DMS53 (cell line): ENCODE measurements at regions not wholly inside any gene's neighbourhood (a gene's known extent, or its start where the extent isn't known, plus 50 kb on each side); places are given as distances from the start of the nearest gene placed in this dataset.

Experiments
- DNase-seq: peaks from one replicate; lab custom pipeline; 2025; lab: John Stamatoyannopoulos, UW

- DNase-seq = peak; percentile 34
These were observed 373.6 kb upstream of the DDI1 start for GRCh38 chr11:103662880-103663279.

- DNase-seq = no peak
These were observed 367.6 kb upstream of the DDI1 start for GRCh38 chr11:103668859-103669258.

GRCh38 chr11:103671143-103671651 lies 365.2 kb upstream of the DDI1 start:
- peak; percentile 32 for DNase-seq

GRCh38 chr11:103673773-103674172 lies 362.7 kb upstream of the DDI1 start:
- DNase-seq = no peak

- no peak for DNase-seq
These were observed 360.0 kb upstream of the DDI1 start for GRCh38 chr11:103676413-103676812.

- no peak for DNase-seq
These were observed 355.6 kb upstream of the DDI1 start for GRCh38 chr11:103680826-103681225.

GRCh38 chr11:103681855-103682254 lies 354.6 kb upstream of the DDI1 start:
- no peak for DNase-seq

GRCh38 chr11:103682318-103683184 lies 353.9 kb upstream of the DDI1 start:
- peak; percentile 89 for DNase-seq

- no peak for DNase-seq
These were observed 352.9 kb upstream of the DDI1 start for GRCh38 chr11:103683576-103683975.

- DNase-seq = no peak
These were observed 347.5 kb upstream of the DDI1 start for GRCh38 chr11:103688924-103689323.

- no peak for DNase-seq
These were observed 346.1 kb upstream of the DDI1 start for GRCh38 chr11:103690356-103690755.

- no peak for DNase-seq
These were observed 340.3 kb upstream of the DDI1 start for GRCh38 chr11:103696123-103696522.

- peak; percentile 35 for DNase-seq
These were observed 337.2 kb upstream of the DDI1 start for GRCh38 chr11:103699216-103699615.

- DNase-seq = no peak
These were observed 336.8 kb upstream of the DDI1 start for GRCh38 chr11:103699656-103700055.

GRCh38 chr11:103700622-103701021 lies 335.8 kb upstream of the DDI1 start:
- no peak for DNase-seq

GRCh38 chr11:103703437-103703836 lies 333.0 kb upstream of the DDI1 start:
- no peak for DNase-seq

- DNase-seq = no peak
These were observed 332.5 kb upstream of the DDI1 start for GRCh38 chr11:103703954-103704353.

GRCh38 chr11:103705642-103706041 lies 330.8 kb upstream of the DDI1 start:
- DNase-seq = no peak

- no peak for DNase-seq
These were observed 327.1 kb upstream of the DDI1 start for GRCh38 chr11:103709371-103709770.

GRCh38 chr11:103714246-103714645 lies 322.2 kb upstream of the DDI1 start:
- DNase-seq = no peak

GRCh38 chr11:103716363-103716762 lies 320.1 kb upstream of the DDI1 start:
- no peak for DNase-seq

- no peak for DNase-seq
These were observed 309.2 kb upstream of the DDI1 start for GRCh38 chr11:103727262-103727661.

- peak; percentile 47 for DNase-seq
These were observed 306.8 kb upstream of the DDI1 start for GRCh38 chr11:103729617-103730016.
